IPS DF 6.9 (cell line): ENCODE measurements at regions not wholly inside any gene's neighbourhood (a gene's known extent, or its start where the extent isn't known, plus 50 kb on each side); places are given as distances from the start of the nearest gene placed in this dataset.
"Not testable (repeated sequence)": the region's sequence is repeated elsewhere in the genome, so short reads cannot be mapped to it uniquely, and the experiment has no call there.

Source experiments
- DNase-seq: peaks from one replicate; pipeline ENCODE4 v3.0.0-alpha.2; 2013; ENCODE audit warnings: low read depth, low spot score
- H3K27ac ChIP-seq: one replicate; pipeline ENCODE4 v1.5.1; 2013; ENCODE audit warnings: low read length, control low read depth
- H3K27me3 ChIP-seq: 2 replicates; pipeline ENCODE4 v1.6.1; 2013; ENCODE audit warnings: mild to moderate bottlenecking, low read length; ENCODE audit not compliant: control insufficient read depth, insufficient read depth
- H3K36me3 ChIP-seq: 2 replicates; pipeline ENCODE4 v1.6.1; 2013; ENCODE audit warnings: low read length; ENCODE audit not compliant: control insufficient read depth, insufficient read depth
- H3K4me1 ChIP-seq: 2 replicates; pipeline ENCODE4 v1.6.1; 2013; ENCODE audit warnings: low read length; ENCODE audit not compliant: control insufficient read depth, insufficient read depth
- H3K4me3 ChIP-seq: 2 replicates; pipeline ENCODE4 v1.5.1; 2013; ENCODE audit warnings: mild to moderate bottlenecking, low read length
- H3K9me3 ChIP-seq: 2 replicates; pipeline ENCODE4 v1.6.1; 2013; ENCODE audit warnings: low read length, inconsistent platforms; ENCODE audit not compliant: control insufficient read depth, insufficient read depth
- WGBS: extraction: QIAGEN DNeasy Blood & Tissue Kit; methylation state at CpG from one replicate; pipeline ENCODE4 v1.1.7; 2013; ENCODE audit warnings: mixed read lengths, missing lambda C conversion rate; ENCODE audit not compliant: insufficient read length, insufficient coverage; 5-methylcytosine and 5-hydroxymethylcytosine counted together

DNA sequence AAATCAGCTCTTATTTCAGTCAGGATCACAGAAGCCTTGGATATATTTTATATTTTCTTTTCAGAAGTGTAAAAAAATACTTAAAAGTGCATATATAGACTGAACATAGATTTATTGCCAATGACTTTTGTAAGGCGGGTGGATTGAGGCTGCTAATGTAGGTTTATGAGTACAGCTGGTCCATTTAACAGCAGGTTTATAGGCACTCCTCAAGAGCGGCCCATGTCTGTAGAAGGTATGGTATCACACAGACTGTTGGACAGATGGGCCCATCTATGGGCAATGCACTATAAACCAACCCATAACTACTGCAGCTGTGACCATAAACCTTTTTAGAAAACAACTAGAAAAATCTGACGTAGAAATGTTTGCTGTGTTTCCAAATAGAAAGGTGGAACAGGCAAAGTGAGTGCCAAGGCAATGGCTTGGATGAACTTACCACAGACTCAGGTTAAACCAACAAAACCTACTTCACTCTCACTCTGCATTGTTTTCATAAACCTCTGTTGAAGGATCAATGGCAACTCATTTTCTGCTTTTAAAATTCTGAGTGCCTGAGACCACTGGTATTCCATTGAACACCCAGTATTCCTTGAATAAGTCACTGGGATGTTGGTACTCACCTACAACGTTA is 170.6 kb upstream of the EYA4 start:
- no peaks in the 10 kb centered on the region for H3K27me3 ChIP-seq
- no peak overlapping the region for H3K27ac ChIP-seq
- H3K4me3 ChIP-seq, result no peak overlapping the region
- no peaks in the 10 kb centered on the region for H3K36me3 ChIP-seq
- WGBS, result no CpG with 5 or more reads among the region's 4 CpGs
- no peaks in the 10 kb centered on the region for H3K4me1 ChIP-seq
- H3K9me3 ChIP-seq, result no peaks in the 10 kb centered on the region
- no peak for DNase-seq

DNA sequence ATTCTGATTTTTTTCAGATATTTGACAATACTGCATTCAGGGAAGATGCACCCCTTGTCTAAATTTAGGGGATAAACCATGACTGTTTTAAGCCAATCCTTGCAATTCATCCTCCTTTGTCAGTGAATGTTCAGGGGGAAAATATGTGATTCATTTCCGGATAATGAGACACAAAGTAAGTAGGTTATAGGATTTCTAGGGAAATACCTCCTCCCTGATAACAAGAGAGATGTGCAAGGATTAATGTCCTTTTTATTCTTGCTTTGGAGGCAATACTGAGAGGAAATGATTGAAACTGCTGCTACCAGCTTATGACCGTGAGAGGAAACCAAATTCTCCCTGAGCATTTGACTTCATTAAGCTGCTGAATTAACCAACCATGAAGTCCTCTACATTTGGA is 161.3 kb upstream of the EYA4 start:
- WGBS, result no CpG with 5 or more reads among the region's 2 CpGs
- Histone ChIP-seq H3K36me3 (no peaks in the 10 kb centered on the region), H3K27ac (no peak overlapping the region), H3K27me3 (no peaks in the 10 kb centered on the region), H3K9me3 (no peaks in the 10 kb centered on the region), H3K4me3 (no peak overlapping the region), H3K4me1 (no peaks in the 10 kb centered on the region)
- DNase-seq, result no peak

DNA sequence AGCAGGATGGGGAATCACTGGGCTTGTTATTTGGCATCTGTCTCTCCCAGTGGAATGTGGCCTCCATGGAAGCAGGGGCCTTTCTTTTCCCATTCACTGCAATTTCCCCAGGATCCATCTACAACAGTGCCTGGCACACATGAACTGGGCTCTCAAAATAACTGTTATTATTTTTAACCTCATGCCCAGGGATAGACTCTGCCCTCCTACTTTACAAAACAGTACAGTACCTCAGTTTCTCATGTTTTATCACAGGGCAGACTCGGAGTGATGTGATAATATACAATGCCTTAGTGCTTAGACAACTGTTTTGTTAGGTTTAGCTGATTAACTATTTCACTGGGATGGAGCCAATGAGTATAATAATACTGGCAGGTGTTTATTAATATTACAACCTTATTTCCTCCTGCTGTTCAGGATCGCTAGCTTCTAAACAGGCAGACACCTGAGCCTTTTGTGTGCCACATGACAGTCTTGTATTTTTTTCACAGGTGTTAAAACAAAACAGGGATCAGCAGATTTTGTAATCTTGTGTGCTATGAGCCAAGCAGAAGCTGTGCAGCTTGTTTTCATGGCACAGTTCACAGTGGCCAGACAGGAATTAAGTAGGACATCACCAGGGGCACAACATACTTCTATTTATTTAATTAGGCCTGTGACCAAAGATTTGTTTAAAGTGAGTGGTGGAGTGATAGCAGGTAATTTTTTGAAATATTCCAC is 157.7 kb upstream of the EYA4 start:
- Histone ChIP-seq H3K27me3 (no peaks in the 10 kb centered on the region), H3K36me3 (no peaks in the 10 kb centered on the region), H3K4me1 (no peaks in the 10 kb centered on the region), H3K4me3 (no peak overlapping the region), H3K9me3 (no peaks in the 10 kb centered on the region), H3K27ac (no peak overlapping the region)
- no peak for DNase-seq
- WGBS, result no CpG with 5 or more reads among the region's 2 CpGs

GRCh38 chr6:133085471-133085870 is 155.7 kb upstream of the EYA4 start:
- Histone ChIP-seq H3K9me3 (no peaks in the 10 kb centered on the region), H3K4me1 (no peaks in the 10 kb centered on the region), H3K27ac (no peak overlapping the region), H3K4me3 (no peak overlapping the region), H3K27me3 (no peaks in the 10 kb centered on the region), H3K36me3 (no peaks in the 10 kb centered on the region)
- no peak for DNase-seq
- no CpG with 5 or more reads among the region's 1 CpG for WGBS

DNA sequence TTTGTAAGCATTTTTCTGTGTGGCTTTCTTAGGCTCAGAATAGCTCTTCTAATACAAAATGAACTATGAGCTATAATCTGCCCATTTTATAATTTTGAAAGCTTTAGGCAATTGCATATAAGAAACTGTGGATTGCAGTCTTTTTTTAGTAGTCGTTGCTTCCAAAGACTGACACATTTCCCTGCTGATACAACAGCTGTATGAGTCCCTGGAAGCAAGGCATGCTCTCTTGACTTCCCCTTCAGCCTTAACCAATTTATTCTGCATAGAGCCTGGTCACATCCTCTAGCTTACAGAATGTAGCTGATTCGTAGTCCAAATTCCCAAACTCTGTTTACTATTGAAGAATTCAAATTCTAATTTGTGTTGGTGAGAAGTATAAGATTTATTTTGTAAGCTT is 155.3 kb upstream of the EYA4 start:
- Histone ChIP-seq H3K4me3 (no peak overlapping the region), H3K9me3 (no peaks in the 10 kb centered on the region), H3K27me3 (no peaks in the 10 kb centered on the region), H3K27ac (no peak overlapping the region), H3K4me1 (no peaks in the 10 kb centered on the region), H3K36me3 (no peaks in the 10 kb centered on the region)
- no peak for DNase-seq
- no CpG with 5 or more reads among the region's 2 CpGs for WGBS

DNA sequence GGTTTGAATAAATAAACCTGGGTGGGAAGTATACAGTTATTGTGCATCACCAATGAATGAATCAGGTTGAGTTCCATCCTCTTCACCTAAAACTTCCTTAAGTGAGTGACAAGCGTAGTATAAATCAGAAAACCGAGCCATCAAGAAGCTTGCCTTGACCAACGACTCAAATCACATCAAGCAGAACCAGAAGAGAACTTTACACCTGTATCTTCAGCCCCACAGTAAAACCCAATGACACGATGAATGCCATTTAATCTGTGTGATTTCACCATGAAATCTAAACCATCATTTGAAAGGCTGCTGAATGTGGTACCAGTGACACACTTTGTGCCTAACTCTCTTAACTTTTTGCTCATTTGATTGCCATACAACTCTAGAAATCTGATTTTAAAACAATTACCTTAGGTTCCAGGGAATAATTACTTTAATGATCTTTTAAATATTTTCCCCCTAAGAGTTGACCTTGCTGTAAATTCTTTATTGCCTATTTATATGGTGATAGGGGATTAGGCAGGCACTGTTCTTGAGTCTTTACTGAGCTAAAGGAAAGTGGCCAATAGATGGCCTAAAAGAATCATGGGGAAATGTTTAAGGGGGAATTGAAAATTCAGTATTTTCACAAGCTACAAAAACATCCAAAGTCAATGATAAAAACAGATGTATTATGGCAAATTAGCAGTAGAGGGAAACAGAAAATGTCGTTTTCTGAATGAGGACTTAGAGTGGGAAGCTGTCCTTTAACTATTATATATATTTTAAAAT is 152.0 kb upstream of the EYA4 start:
- Histone ChIP-seq H3K27me3 (no peaks in the 10 kb centered on the region), H3K4me3 (no peak overlapping the region), H3K27ac (no peak overlapping the region), H3K36me3 (no peaks in the 10 kb centered on the region), H3K4me1 (no peaks in the 10 kb centered on the region), H3K9me3 (no peaks in the 10 kb centered on the region)
- no peak for DNase-seq
- WGBS, result no CpG with 5 or more reads among the region's 5 CpGs

DNA sequence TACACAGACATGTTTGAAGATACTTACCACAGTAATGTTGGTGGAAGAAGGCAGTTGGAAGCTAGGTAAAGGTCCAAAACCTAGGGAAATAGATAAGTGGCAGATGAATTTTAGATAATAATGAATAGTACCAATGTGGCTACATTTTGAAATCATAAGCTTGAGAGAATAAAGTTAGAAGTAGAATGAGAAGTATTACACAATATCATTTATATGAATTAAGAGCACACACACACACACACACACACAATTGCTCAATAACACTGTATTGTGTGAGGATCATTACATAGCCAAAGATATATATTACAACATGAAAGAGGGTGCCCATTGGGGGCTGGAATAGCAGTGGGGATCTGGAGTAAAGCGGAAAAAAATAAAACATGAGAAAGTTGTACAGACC is 149.0 kb upstream of the EYA4 start:
- H3K36me3 ChIP-seq, result no peaks in the 10 kb centered on the region
- no peaks in the 10 kb centered on the region for H3K9me3 ChIP-seq
- H3K4me3 ChIP-seq, result no peak overlapping the region
- H3K27ac ChIP-seq, result no peak overlapping the region
- no peaks in the 10 kb centered on the region for H3K27me3 ChIP-seq
- no peak for DNase-seq
- no peaks in the 10 kb centered on the region for H3K4me1 ChIP-seq
- no CpG with 5 or more reads among the region's 1 CpG for WGBS

DNA sequence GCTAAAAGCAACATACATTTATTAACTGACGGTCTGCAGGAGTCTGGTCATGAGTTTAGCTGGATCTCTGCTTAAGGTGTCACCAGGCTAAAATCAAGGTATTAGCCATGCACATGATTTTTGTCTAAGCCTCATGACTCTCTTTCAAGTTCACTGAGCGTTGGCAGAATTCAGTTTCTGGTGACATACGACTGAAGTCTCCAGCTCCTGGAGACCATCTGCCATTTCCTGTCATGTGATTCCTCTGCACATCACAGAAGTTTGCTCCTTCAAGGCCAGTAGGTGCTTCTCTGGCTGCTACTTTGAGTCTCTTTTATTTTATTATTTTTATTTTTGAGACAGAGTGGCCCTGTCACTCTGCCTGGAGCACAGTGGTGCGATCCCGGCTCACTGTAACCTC is 148.4 kb upstream of the EYA4 start:
- Histone ChIP-seq H3K4me1 (no peaks in the 10 kb centered on the region), H3K36me3 (no peaks in the 10 kb centered on the region), H3K9me3 (no peaks in the 10 kb centered on the region), H3K27ac (no peak overlapping the region), H3K27me3 (no peaks in the 10 kb centered on the region), H3K4me3 (no peak overlapping the region)
- DNase-seq, result no peak
- no CpG with 5 or more reads among the region's 5 CpGs for WGBS

- not testable (repeated sequence) for H3K27me3 ChIP-seq, H3K4me1 ChIP-seq, H3K4me3 ChIP-seq, H3K9me3 ChIP-seq, DNase-seq, H3K27ac ChIP-seq, H3K36me3 ChIP-seq
- no CpG with 5 or more reads among the region's 3 CpGs for WGBS
Observed at GRCh38 chr6:133093211-133093610, 147.9 kb upstream of the EYA4 start.

DNA sequence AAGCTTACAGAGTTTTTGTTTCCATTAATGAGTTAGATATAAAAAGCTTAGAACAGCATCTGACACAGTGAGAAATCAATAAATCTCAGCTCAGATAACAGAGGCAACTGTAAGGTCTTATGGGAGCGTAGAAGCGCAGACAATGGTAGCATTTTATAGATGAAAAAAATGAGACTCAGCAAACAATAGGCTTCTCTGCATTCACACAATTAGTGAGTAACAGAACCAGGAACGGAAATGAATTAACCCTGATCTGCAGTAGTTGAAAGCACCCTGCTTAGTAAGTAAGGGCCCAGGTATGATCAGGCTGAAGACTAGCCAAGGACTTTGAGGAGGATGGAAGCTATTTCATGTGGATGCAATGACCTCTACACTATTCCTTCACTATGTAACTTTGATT is 147.2 kb upstream of the EYA4 start:
- H3K4me3 ChIP-seq, result no peak overlapping the region
- H3K4me1 ChIP-seq, result no peaks in the 10 kb centered on the region
- DNase-seq, result no peak
- no CpG with 5 or more reads among the region's 3 CpGs for WGBS
- H3K9me3 ChIP-seq, result no peaks in the 10 kb centered on the region
- H3K27me3 ChIP-seq, result no peaks in the 10 kb centered on the region
- H3K27ac ChIP-seq, result no peak overlapping the region
- no peaks in the 10 kb centered on the region for H3K36me3 ChIP-seq
